OCI-LY1 (cell line): ENCODE measurements at regions not wholly inside any gene's neighbourhood (a gene's known extent, or its start where the extent isn't known, plus 50 kb on each side); places are given as distances from the start of the nearest gene placed in this dataset.

Experiments
- H2AFZ ChIP-seq: fragments of 200-600 bp; sonication (generic), shearing (Covaris generic); 2 replicates; pipeline ENCODE4 v1.6.0; 2014; ENCODE audit warnings: antibody characterized with exemption, mild to moderate bottlenecking, low read length
- H3F3A ChIP-seq: fragments of 200-600 bp; sonication (generic), shearing (Covaris generic); 2 replicates; pipeline ENCODE4 v1.6.0; 2014; ENCODE audit warnings: mild to moderate bottlenecking, antibody characterized with exemption, low read length, moderate library complexity; ENCODE audit not compliant: insufficient read depth
- H3K27ac ChIP-seq: fragments of 200-600 bp; sonication (generic); 2 replicates; pipeline ENCODE4 v1.5.1; 2014; ENCODE audit warnings: low read length, mixed run types, mild to moderate bottlenecking, low read depth; ENCODE audit not compliant: poor library complexity, severe bottlenecking
- H3K27me3 ChIP-seq: fragments of 200-600 bp; sonication (generic); 2 replicates; pipeline ENCODE4 v1.6.0; 2014; ENCODE audit warnings: antibody characterized with exemption, mild to moderate bottlenecking, low read length, moderate library complexity; ENCODE audit not compliant: insufficient read depth
- H3K36me3 ChIP-seq: fragments of 200-600 bp; sonication (generic); 2 replicates; pipeline ENCODE4 v1.6.1; 2014; ENCODE audit warnings: mild to moderate bottlenecking, antibody characterized with exemption, low read length, moderate library complexity, mixed read lengths; ENCODE audit not compliant: insufficient read depth
- H3K4me1 ChIP-seq: fragments of 200-600 bp; sonication (generic); 2 replicates; pipeline ENCODE4 v1.5.1; 2014; ENCODE audit warnings: mild to moderate bottlenecking, low read length, moderate library complexity; ENCODE audit not compliant: insufficient read depth, severe bottlenecking
- H3K4me2 ChIP-seq: fragments of 200-600 bp; sonication (generic), shearing (Covaris generic); 2 replicates; pipeline ENCODE4 v1.6.1; 2014; ENCODE audit warnings: low read length
- H3K4me3 ChIP-seq: fragments of 200-600 bp; sonication (generic); 2 replicates; pipeline ENCODE4 v1.5.1; 2014; ENCODE audit warnings: low read length, low read depth, mild to moderate bottlenecking, mixed read lengths; ENCODE audit not compliant: poor library complexity, severe bottlenecking
- H3K79me2 ChIP-seq: fragments of 200-600 bp; shearing (Covaris generic); 2 replicates; pipeline ENCODE4 v1.6.1; 2016; ENCODE audit warnings: mixed run types, low read length, mixed read lengths; ENCODE audit not compliant: insufficient read depth
- H3K9ac ChIP-seq: fragments of 200-600 bp; sonication (generic), shearing (Covaris generic); 2 replicates; pipeline ENCODE4 v1.6.1; 2014; ENCODE audit warnings: mild to moderate bottlenecking, low read length, mixed read lengths
- H3K9me2 ChIP-seq: fragments of 200-600 bp; sonication (generic), shearing (Covaris generic); 2 replicates; pipeline ENCODE4 v1.6.1; 2014; ENCODE audit warnings: low read depth, mild to moderate bottlenecking, low read length, mixed read lengths
- H3K9me3 ChIP-seq: fragments of 200-600 bp; shearing (Covaris generic); 2 replicates; pipeline ENCODE4 v1.6.1; 2014; ENCODE audit warnings: low read length, mixed read lengths
- H4K20me1 ChIP-seq: fragments of 200-600 bp; sonication (generic), shearing (Covaris generic); 2 replicates; pipeline ENCODE4 v1.6.0; 2016; ENCODE audit warnings: mild to moderate bottlenecking, low read length; ENCODE audit not compliant: insufficient read depth
- CTCF ChIP-seq: fragments of 200-600 bp; sonication (generic), shearing (Covaris generic); IDR thresholded peaks from 2 replicates; pipeline ENCODE4 v1.5.1; 2017; ENCODE audit warnings: mild to moderate bottlenecking, antibody characterized with exemption, low read length, moderate library complexity, mixed read lengths
- EZH2 ChIP-seq: fragments of 200-600 bp; sonication (generic), shearing (Covaris generic); IDR thresholded peaks from 2 replicates; pipeline ENCODE4 v1.8.0; 2017; ENCODE audit warnings: borderline replicate concordance, mixed run types, mild to moderate bottlenecking, antibody characterized with exemption, low read length, moderate library complexity, mixed read lengths

GRCh38 chr15:87667643-87668042, 588.9 kb downstream of the NTRK3 start:
- Histone ChIP-seq H3K79me2 (no peaks in the 10 kb centered on the region), H4K20me1 (no peaks in the 10 kb centered on the region), H3F3A (no peaks in the 10 kb centered on the region), H3K4me1 (no peaks in the 10 kb centered on the region), H3K36me3 (no peaks in the 10 kb centered on the region), H3K9me2 (no peaks in the 10 kb centered on the region), H2AFZ (no peak overlapping the region), H3K4me2 (no peak overlapping the region), H3K4me3 (no peak overlapping the region), H3K9me3 (no peaks in the 10 kb centered on the region), H3K9ac (no peak overlapping the region), H3K27ac (no peak overlapping the region), H3K27me3 (no peaks in the 10 kb centered on the region)
- TF ChIP-seq EZH2 (no peak), CTCF (no peak)

GRCh38 chr15:87662575-87662974, 594.0 kb downstream of the NTRK3 start:
- Histone ChIP-seq H3K4me3 (no peak overlapping the region), H3F3A (no peaks in the 10 kb centered on the region), H3K4me1 (no peaks in the 10 kb centered on the region), H3K4me2 (no peak overlapping the region), H2AFZ (no peak overlapping the region), H3K9me3 (no peaks in the 10 kb centered on the region), H3K27ac (no peak overlapping the region), H3K27me3 (no peaks in the 10 kb centered on the region), H3K36me3 (no peaks in the 10 kb centered on the region), H3K9ac (no peak overlapping the region), H3K79me2 (no peaks in the 10 kb centered on the region), H4K20me1 (no peaks in the 10 kb centered on the region), H3K9me2 (no peaks in the 10 kb centered on the region)
- TF ChIP-seq EZH2: no peak
- no peak for TF ChIP-seq CTCF

- no peak overlapping the region for H3K27ac ChIP-seq
- H3F3A ChIP-seq: no peaks in the 10 kb centered on the region
- no peaks in the 10 kb centered on the region for H3K9me2 ChIP-seq
- no peaks in the 10 kb centered on the region for H3K79me2 ChIP-seq
- H3K9ac ChIP-seq: no peak overlapping the region
- H4K20me1 ChIP-seq: no peaks in the 10 kb centered on the region
- no peaks in the 10 kb centered on the region for H3K27me3 ChIP-seq
- no peak for TF ChIP-seq EZH2
- no peak for TF ChIP-seq CTCF
- no peaks in the 10 kb centered on the region for H3K36me3 ChIP-seq
- H3K4me2 ChIP-seq: no peak overlapping the region
- no peak overlapping the region for H2AFZ ChIP-seq
- H3K4me1 ChIP-seq: no peaks in the 10 kb centered on the region
- H3K4me3 ChIP-seq: no peak overlapping the region
- no peaks in the 10 kb centered on the region for H3K9me3 ChIP-seq
These were observed 594.8 kb downstream of the NTRK3 start for GRCh38 chr15:87661454-87662355.
